GM23248 (cell line): ENCODE measurements at regions not wholly inside any gene's neighbourhood (a gene's known extent, or its start where the extent isn't known, plus 50 kb on each side); places are given as distances from the start of the nearest gene placed in this dataset.

Experiments
- DNase-seq: peaks from one replicate; pipeline ENCODE4 v3.0.0-alpha.2; 2015
- H2AFZ ChIP-seq: fragments of 200-600 bp; sonication (generic); 2 replicates; pipeline ENCODE4 v1.6.1; 2016; ENCODE audit warnings: antibody characterized with exemption
- H3F3A ChIP-seq: fragments of 200-600 bp; sonication (generic); 2 replicates; pipeline ENCODE4 v1.6.1; 2016; ENCODE audit warnings: mild to moderate bottlenecking, antibody characterized with exemption, mixed run types; ENCODE audit not compliant: insufficient read depth
- H3K27ac ChIP-seq: fragments of 200-600 bp; sonication (generic); 2 replicates; pipeline ENCODE4 v1.5.1; 2016; ENCODE audit warnings: mild to moderate bottlenecking
- H3K27me3 ChIP-seq: fragments of 200-600 bp; sonication (generic); replicated peaks from 2 replicates; pipeline ENCODE4 v1.6.1; 2016; ENCODE audit warnings: mild to moderate bottlenecking; ENCODE audit not compliant: insufficient read depth
- H3K36me3 ChIP-seq: fragments of 200-600 bp; sonication (generic); 2 replicates; pipeline ENCODE4 v1.6.1; 2016; ENCODE audit warnings: low read depth, mild to moderate bottlenecking
- H3K4me1 ChIP-seq: fragments of 200-600 bp; sonication (generic); 2 replicates; pipeline ENCODE4 v1.6.1; 2016; ENCODE audit warnings: mild to moderate bottlenecking; ENCODE audit not compliant: insufficient read depth
- H3K4me2 ChIP-seq: fragments of 200-600 bp; sonication (generic); one replicate; pipeline ENCODE4 v1.6.1; 2016; ENCODE audit warnings: mild to moderate bottlenecking; ENCODE audit not compliant: unreplicated experiment
- H3K4me3 ChIP-seq: fragments of 200-600 bp; sonication (generic); 2 replicates; pipeline ENCODE4 v1.5.1; 2016; ENCODE audit warnings: mild to moderate bottlenecking
- H3K79me2 ChIP-seq: fragments of 200-600 bp; sonication (generic); 2 replicates; pipeline ENCODE4 v1.6.1; 2016; ENCODE audit warnings: mild to moderate bottlenecking; ENCODE audit not compliant: insufficient read depth
- H3K9ac ChIP-seq: fragments of 200-600 bp; sonication (generic); 2 replicates; pipeline ENCODE4 v1.6.1; 2016; ENCODE audit warnings: mild to moderate bottlenecking
- H3K9me2 ChIP-seq: fragments of 200-600 bp; sonication (generic); 2 replicates; pipeline ENCODE4 v1.6.1; 2016; ENCODE audit warnings: mixed run types, mild to moderate bottlenecking, moderate library complexity; ENCODE audit not compliant: insufficient read depth
- H3K9me3 ChIP-seq: fragments of 200-600 bp; sonication (generic); one replicate; pipeline ENCODE4 v1.6.1; 2017; ENCODE audit warnings: low read depth
- H4K20me1 ChIP-seq: fragments of 200-600 bp; sonication (generic); 2 replicates; pipeline ENCODE4 v1.6.0; 2016; ENCODE audit not compliant: insufficient read depth
- EZH2 ChIP-seq: fragments of 200-600 bp; sonication (generic); IDR thresholded peaks from 2 replicates; pipeline ENCODE4 v1.6.1; 2018; ENCODE audit warnings: antibody characterized with exemption, mild to moderate bottlenecking; ENCODE audit not compliant: insufficient read depth, poor library complexity, severe bottlenecking
- EZH2phosphoT487 ChIP-seq: fragments of 200-600 bp; sonication (generic); IDR thresholded peaks from 2 replicates; pipeline ENCODE4 v1.6.1; 2018; ENCODE audit warnings: antibody characterized with exemption, moderate library complexity, mild to moderate bottlenecking, low read depth; ENCODE audit not compliant: insufficient read depth
- WGBS, 2 experiments: methylation state at CpG; one replicate each; pipeline ENCODE4 v1.1.6; 2015 to 2017; ENCODE audit warnings: low lambda C conversion rate in 2 of 2, low coverage in 1 of 2; ENCODE audit errors: missing lambda C conversion rate in 2 of 2; 5-methylcytosine and 5-hydroxymethylcytosine counted together
- in situ Hi-C: fragments of 300-500 bp; cut with MboI; formaldehyde crosslinking; loops from 2 replicates; pipeline ENCODE4 v1.15.0; 2020

GRCh38 chr9:108109927-108110690 is 620.5 kb upstream of the KLF4 start:
- no peaks in the 10 kb centered on the region for H3K9me2 ChIP-seq
- H3K79me2 ChIP-seq = no peaks in the 10 kb centered on the region
- H3K4me3 ChIP-seq = no peak overlapping the region
- H3K9ac ChIP-seq = no peak overlapping the region
- H3K9me3 ChIP-seq = no peaks in the 10 kb centered on the region
- no peak overlapping the region for H3K4me2 ChIP-seq
- in situ Hi-C loops = no loop called here
- no peaks in the 10 kb centered on the region for H4K20me1 ChIP-seq
- H3K27ac ChIP-seq = peak overlapping the region; percentile 30; the same call in 1 of the 2 replicates
- WGBS, 2 experiments = 30% methylated on average over 5 of the region's 5 CpGs
- no peaks in the 10 kb centered on the region for H3K36me3 ChIP-seq
- no peaks in the 10 kb centered on the region for H3K27me3 ChIP-seq
- TF ChIP-seq EZH2 (no peak), EZH2phosphoT487 (no peak)
- H3F3A ChIP-seq = peaks cover 27% of the 10 kb centered on the region
- no peak overlapping the region for H2AFZ ChIP-seq
- peak; percentile 52 for DNase-seq
- peaks cover 29% of the 10 kb centered on the region for H3K4me1 ChIP-seq

GRCh38 chr9:108108852-108109448 is 619.4 kb upstream of the KLF4 start:
- H3K9ac ChIP-seq = no peak overlapping the region
- H3K27ac ChIP-seq = peak overlapping the region; percentile 19
- H3K36me3 ChIP-seq = no peaks in the 10 kb centered on the region
- DNase-seq = peak; percentile 55
- peaks cover 29% of the 10 kb centered on the region for H3K4me1 ChIP-seq
- WGBS, 2 experiments = 71 to 74% methylated on average over 2 of the region's 2 CpGs
- no peaks in the 10 kb centered on the region for H3K27me3 ChIP-seq
- peak overlapping the region; percentile 46 for H3K4me2 ChIP-seq
- H3K9me2 ChIP-seq = no peaks in the 10 kb centered on the region
- H3K4me3 ChIP-seq = no peak overlapping the region
- in situ Hi-C loops = no loop called here
- TF ChIP-seq EZH2phosphoT487 (no peak), EZH2 (no peak)
- H3K79me2 ChIP-seq = no peaks in the 10 kb centered on the region
- H2AFZ ChIP-seq = no peak overlapping the region
- peaks cover 27% of the 10 kb centered on the region for H3F3A ChIP-seq
- H4K20me1 ChIP-seq = no peaks in the 10 kb centered on the region
- no peaks in the 10 kb centered on the region for H3K9me3 ChIP-seq

- WGBS, 2 experiments = 17% methylated on average over 4 of the region's 4 CpGs
- no peak overlapping the region for H3K4me3 ChIP-seq
These were observed 618.8 kb upstream of the KLF4 start for GRCh38 chr9:108108280-108108851.

GRCh38 chr9:108105885-108106284 is 616.3 kb upstream of the KLF4 start:
- WGBS, 2 experiments = 47 to 54% methylated on average over 5 of the region's 5 CpGs
- in situ Hi-C loops = no loop called here
- H3F3A ChIP-seq = peaks cover 42% of the 10 kb centered on the region
- H3K27ac ChIP-seq = no peak overlapping the region
- H3K36me3 ChIP-seq = no peaks in the 10 kb centered on the region
- no peak overlapping the region for H3K4me2 ChIP-seq
- H2AFZ ChIP-seq = no peak overlapping the region
- DNase-seq = no peak
- H3K9ac ChIP-seq = no peak overlapping the region
- no peaks in the 10 kb centered on the region for H4K20me1 ChIP-seq
- no peaks in the 10 kb centered on the region for H3K9me3 ChIP-seq
- TF ChIP-seq EZH2 = no peak
- TF ChIP-seq EZH2phosphoT487 = no peak
- H3K79me2 ChIP-seq = no peaks in the 10 kb centered on the region
- no peak overlapping the region for H3K4me3 ChIP-seq
- no peaks in the 10 kb centered on the region for H3K27me3 ChIP-seq
- no peaks in the 10 kb centered on the region for H3K9me2 ChIP-seq
- H3K4me1 ChIP-seq = peaks cover 42% of the 10 kb centered on the region

More at GRCh38 chr9:108108280-108108851, 618.8 kb upstream of the KLF4 start:
- TF ChIP-seq EZH2 (no peak), EZH2phosphoT487 (no peak)
- DNase-seq = no peak
- Histone ChIP-seq H4K20me1 (no peaks in the 10 kb centered on the region), H2AFZ (no peak overlapping the region), H3K9ac (no peak overlapping the region), H3K4me1 (peaks cover 35% of the 10 kb centered on the region), H3K36me3 (no peaks in the 10 kb centered on the region), H3K9me2 (no peaks in the 10 kb centered on the region), H3K9me3 (no peaks in the 10 kb centered on the region), H3K27ac (peak overlapping the region; percentile 19), H3K4me2 (peak overlapping the region; percentile 46), H3K79me2 (no peaks in the 10 kb centered on the region), H3F3A (peaks cover 31% of the 10 kb centered on the region), H3K27me3 (no peaks in the 10 kb centered on the region)
- in situ Hi-C loops = no loop called here
